IMR-90 (cell line): ENCODE measurements at regions not wholly inside any gene's neighbourhood (a gene's known extent, or its start where the extent isn't known, plus 50 kb on each side); places are given as distances from the start of the nearest gene placed in this dataset.

Experiments used
- BHLHE40 ChIP-seq: fragments of 150-350 bp; IDR thresholded peaks from 2 replicates; pipeline ENCODE4 v1.6.1; 2016; ENCODE audit warnings: mild to moderate bottlenecking, low read depth, low read length
- MAFK ChIP-seq: IDR thresholded peaks from 2 replicates; pipeline ENCODE4 v1.6.1; 2012; ENCODE audit warnings: low read depth, low read length, improper control_type of control experiment
- MXI1 ChIP-seq: IDR thresholded peaks from 2 replicates; pipeline ENCODE4 v1.6.1; 2012; ENCODE audit warnings: low read depth, mild to moderate bottlenecking, low read length, moderate library complexity, borderline replicate concordance
- NFE2L2 ChIP-seq: fragments of 150-350 bp; IDR thresholded peaks from 2 replicates; pipeline ENCODE4 v1.6.1; 2016; ENCODE audit warnings: low read depth, mild to moderate bottlenecking, low read length
- POLR2A ChIP-seq: IDR thresholded peaks from 2 replicates; pipeline ENCODE4 v1.6.1; 2012; ENCODE audit warnings: mild to moderate bottlenecking, low read depth, low read length
- RAD21 ChIP-seq: IDR thresholded peaks from 2 replicates; pipeline ENCODE4 v1.6.1; 2012; ENCODE audit warnings: low read length, improper control_type of control experiment
- RCOR1 ChIP-seq: IDR thresholded peaks from 2 replicates; pipeline ENCODE4 v1.6.1; 2012; ENCODE audit warnings: mild to moderate bottlenecking, low read length, improper control_type of control experiment; ENCODE audit not compliant: insufficient replicate concordance
- RFX5 ChIP-seq: IDR thresholded peaks from 2 replicates; pipeline ENCODE4 v1.8.0; 2012; ENCODE audit warnings: low read depth, mild to moderate bottlenecking, low read length, moderate library complexity
- SMC3 ChIP-seq: fragments of 150-350 bp; IDR thresholded peaks from 2 replicates; pipeline ENCODE4 v1.6.1; 2016; ENCODE audit warnings: low read depth, mild to moderate bottlenecking, antibody characterized with exemption, low read length, moderate library complexity
- TF ChIP-seq, protein P1 (sequence below): conservative IDR thresholded peaks from 2 replicates; pipeline ENCODE4 v1.5.1; 2012; ENCODE audit warnings: mild to moderate bottlenecking, low read depth, low read length, improper control_type of control experiment
- TF ChIP-seq, protein P2 (sequence below): fragments of 150-350 bp; IDR thresholded peaks from 2 replicates; pipeline ENCODE4 v1.6.1; 2016; ENCODE audit warnings: low read depth, mild to moderate bottlenecking, low read length, moderate library complexity, borderline replicate concordance

DNA sequence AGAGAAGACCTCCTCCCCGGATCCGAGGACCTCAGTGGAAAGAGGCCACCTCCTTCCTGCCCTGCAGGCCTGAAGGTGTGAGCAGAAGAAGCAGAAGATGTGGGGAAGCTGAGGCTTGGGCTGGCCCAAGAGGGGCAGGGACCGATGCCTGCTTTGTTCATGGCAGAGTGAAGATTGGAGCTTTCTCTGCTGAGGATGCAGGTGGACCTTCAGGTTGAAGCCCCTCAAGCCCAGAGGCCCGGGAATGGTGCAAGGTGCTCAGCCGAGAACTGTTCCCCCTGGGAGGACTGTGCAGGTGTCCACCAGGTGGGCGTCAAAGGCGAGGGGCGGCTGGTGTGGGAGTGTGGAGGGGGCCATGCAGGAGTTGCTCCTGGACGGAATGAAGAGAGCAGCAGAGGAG, 277.9 kb upstream of the IRX2 start:
- TF ChIP-seq, protein P1, sequence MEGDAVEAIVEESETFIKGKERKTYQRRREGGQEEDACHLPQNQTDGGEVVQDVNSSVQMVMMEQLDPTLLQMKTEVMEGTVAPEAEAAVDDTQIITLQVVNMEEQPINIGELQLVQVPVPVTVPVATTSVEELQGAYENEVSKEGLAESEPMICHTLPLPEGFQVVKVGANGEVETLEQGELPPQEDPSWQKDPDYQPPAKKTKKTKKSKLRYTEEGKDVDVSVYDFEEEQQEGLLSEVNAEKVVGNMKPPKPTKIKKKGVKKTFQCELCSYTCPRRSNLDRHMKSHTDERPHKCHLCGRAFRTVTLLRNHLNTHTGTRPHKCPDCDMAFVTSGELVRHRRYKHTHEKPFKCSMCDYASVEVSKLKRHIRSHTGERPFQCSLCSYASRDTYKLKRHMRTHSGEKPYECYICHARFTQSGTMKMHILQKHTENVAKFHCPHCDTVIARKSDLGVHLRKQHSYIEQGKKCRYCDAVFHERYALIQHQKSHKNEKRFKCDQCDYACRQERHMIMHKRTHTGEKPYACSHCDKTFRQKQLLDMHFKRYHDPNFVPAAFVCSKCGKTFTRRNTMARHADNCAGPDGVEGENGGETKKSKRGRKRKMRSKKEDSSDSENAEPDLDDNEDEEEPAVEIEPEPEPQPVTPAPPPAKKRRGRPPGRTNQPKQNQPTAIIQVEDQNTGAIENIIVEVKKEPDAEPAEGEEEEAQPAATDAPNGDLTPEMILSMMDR: no peak
- no peak for TF ChIP-seq RFX5
- TF ChIP-seq BHLHE40: no peak
- no peak for TF ChIP-seq POLR2A
- TF ChIP-seq RAD21: no peak
- TF ChIP-seq RCOR1: no peak
- TF ChIP-seq, protein P2, sequence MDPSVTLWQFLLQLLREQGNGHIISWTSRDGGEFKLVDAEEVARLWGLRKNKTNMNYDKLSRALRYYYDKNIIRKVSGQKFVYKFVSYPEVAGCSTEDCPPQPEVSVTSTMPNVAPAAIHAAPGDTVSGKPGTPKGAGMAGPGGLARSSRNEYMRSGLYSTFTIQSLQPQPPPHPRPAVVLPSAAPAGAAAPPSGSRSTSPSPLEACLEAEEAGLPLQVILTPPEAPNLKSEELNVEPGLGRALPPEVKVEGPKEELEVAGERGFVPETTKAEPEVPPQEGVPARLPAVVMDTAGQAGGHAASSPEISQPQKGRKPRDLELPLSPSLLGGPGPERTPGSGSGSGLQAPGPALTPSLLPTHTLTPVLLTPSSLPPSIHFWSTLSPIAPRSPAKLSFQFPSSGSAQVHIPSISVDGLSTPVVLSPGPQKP: no peak
- no peak for TF ChIP-seq SMC3
- TF ChIP-seq NFE2L2: no peak
- TF ChIP-seq MXI1: no peak
- TF ChIP-seq MAFK: no peak
